HEK293 (cell line): ENCODE measurements at regions not wholly inside any gene's neighbourhood (a gene's known extent, or its start where the extent isn't known, plus 50 kb on each side); places are given as distances from the start of the nearest gene placed in this dataset.

ENCODE experiments used
- CTCF ChIA-PET: fragments of 350-600 bp; formaldehyde crosslinking; extraction: SDS; loops from one replicate; lab custom pipeline; 2021; ENCODE audit warnings: antibody characterized with exemption; lab: Yijun Ruan, JAX
- POLR2A ChIA-PET: fragments of 300-600 bp; formaldehyde crosslinking; extraction: SDS; loops from one replicate; lab custom pipeline; 2020; ENCODE audit warnings: antibody characterized with exemption, inconsistent platforms; lab: Yijun Ruan, JAX
- H3K27ac ChIP-seq: fragments of 200-500 bp; sonication (Bioruptor generic); 2 replicates; pipeline ENCODE4 v1.5.1; 2014; ENCODE audit warnings: low read depth, low read length, control low read depth, inconsistent platforms; ENCODE audit errors: extremely low read depth
- H3K36me3 ChIP-seq, 2 experiments: fragments of 200-500 bp in 1 of 2; sonication (Bioruptor generic) in 1 of 2; 1 replicate in 1 of 2; 2 replicates in 1 of 2; pipeline ENCODE4 v1.5.1; 2014 to 2017; ENCODE audit warnings: inconsistent platforms in 2 of 2, low read length in 2 of 2; ENCODE audit not compliant: control insufficient read depth in 2 of 2, insufficient read depth in 1 of 2
- H3K4me1 ChIP-seq: fragments of 200-500 bp; sonication (Bioruptor generic); 2 replicates; pipeline ENCODE4 v1.5.1; 2014; ENCODE audit warnings: mild to moderate bottlenecking, low read length, inconsistent platforms; ENCODE audit not compliant: control insufficient read depth, insufficient read depth
- H3K4me3 ChIP-seq: 2 replicates; pipeline ENCODE4 v1.5.1; 2011; ENCODE audit warnings: low read depth, mild to moderate bottlenecking, control low read depth, low read length, moderate library complexity
- H3K9me3 ChIP-seq: fragments of 200-500 bp; sonication (Bioruptor generic); 2 replicates; pipeline ENCODE4 v1.5.1; 2014; ENCODE audit warnings: low read depth, low read length, inconsistent platforms; ENCODE audit not compliant: control insufficient read depth, insufficient read depth
- GFI1B ChIP-seq: fragments of 450-650 bp; formaldehyde crosslinking; IDR thresholded peaks from 2 replicates; pipeline ENCODE4 v1.5.1; 2016; ENCODE audit warnings: missing biosample characterization, missing genetic modification characterization
- KLF16 ChIP-seq: fragments of 450-650 bp; formaldehyde crosslinking; IDR thresholded peaks from 2 replicates; pipeline ENCODE4 v1.5.1; 2017; ENCODE audit warnings: missing biosample characterization, missing genetic modification characterization
- MZF1 ChIP-seq: fragments of 450-650 bp; formaldehyde crosslinking; IDR thresholded peaks from 2 replicates; pipeline ENCODE4 v1.5.1; 2017; ENCODE audit warnings: missing biosample characterization, missing genetic modification characterization, borderline replicate concordance
- RBAK ChIP-seq: fragments of 450-650 bp; formaldehyde crosslinking; IDR thresholded peaks from 2 replicates; pipeline ENCODE4 v1.5.1; 2016; ENCODE audit warnings: missing biosample characterization, missing genetic modification characterization
- ZNF114 ChIP-seq: fragments of 450-650 bp; formaldehyde crosslinking; IDR thresholded peaks from 2 replicates; pipeline ENCODE4 v1.5.0; 2017; ENCODE audit warnings: missing biosample characterization, missing genetic modification characterization
- ZNF157 ChIP-seq: fragments of 450-650 bp; formaldehyde crosslinking; IDR thresholded peaks from 2 replicates; pipeline ENCODE4 v1.5.1; 2016; ENCODE audit warnings: missing biosample characterization, missing genetic modification characterization
- ZNF169 ChIP-seq: fragments of 450-650 bp; formaldehyde crosslinking; IDR thresholded peaks from 2 replicates; pipeline ENCODE4 v1.5.1; 2016; ENCODE audit warnings: missing biosample characterization, missing genetic modification characterization
- ZNF174 ChIP-seq: fragments of 450-650 bp; formaldehyde crosslinking; IDR thresholded peaks from 2 replicates; pipeline ENCODE4 v1.5.0; 2017; ENCODE audit warnings: missing biosample characterization, mild to moderate bottlenecking, missing genetic modification characterization
- ZNF2 ChIP-seq: fragments of 450-650 bp; formaldehyde crosslinking; IDR thresholded peaks from 2 replicates; pipeline ENCODE4 v1.5.1; 2016; ENCODE audit warnings: missing biosample characterization, missing genetic modification characterization
- ZNF221 ChIP-seq: fragments of 450-650 bp; formaldehyde crosslinking; IDR thresholded peaks from 2 replicates; pipeline ENCODE4 v1.5.1; 2017; ENCODE audit warnings: missing biosample characterization, missing genetic modification characterization, borderline replicate concordance
- ZNF292 ChIP-seq: fragments of 450-650 bp; formaldehyde crosslinking; IDR thresholded peaks from 2 replicates; pipeline ENCODE4 v1.5.1; 2016; ENCODE audit warnings: low read depth, missing biosample characterization, missing genetic modification characterization, borderline replicate concordance
- ZNF324 ChIP-seq: fragments of 450-650 bp; formaldehyde crosslinking; IDR thresholded peaks from 2 replicates; pipeline ENCODE4 v1.5.1; 2016; ENCODE audit warnings: missing biosample characterization, missing genetic modification characterization
- ZNF350 ChIP-seq: fragments of 450-650 bp; formaldehyde crosslinking; IDR thresholded peaks from 2 replicates; pipeline ENCODE4 v1.5.0; 2017; ENCODE audit warnings: missing biosample characterization, mild to moderate bottlenecking, missing genetic modification characterization
- ZNF391 ChIP-seq: fragments of 450-650 bp; formaldehyde crosslinking; IDR thresholded peaks from 2 replicates; pipeline ENCODE4 v1.5.1; 2016; ENCODE audit warnings: low read depth, missing biosample characterization, missing genetic modification characterization, borderline replicate concordance
- ZNF423 ChIP-seq: fragments of 450-650 bp; formaldehyde crosslinking; IDR thresholded peaks from 2 replicates; pipeline ENCODE4 v1.5.1; 2016; ENCODE audit warnings: missing biosample characterization, missing genetic modification characterization
- ZNF549 ChIP-seq: fragments of 450-650 bp; IDR thresholded peaks from 2 replicates; pipeline ENCODE4 v1.5.1; 2018; ENCODE audit warnings: missing biosample characterization, missing genetic modification characterization, mild to moderate bottlenecking, inconsistent platforms, moderate library complexity
- ZNF561 ChIP-seq: fragments of 450-650 bp; IDR thresholded peaks from 2 replicates; pipeline ENCODE4 v1.5.1; 2018; ENCODE audit warnings: missing biosample characterization, missing genetic modification characterization, borderline replicate concordance
- ZNF623 ChIP-seq: fragments of 450-650 bp; formaldehyde crosslinking; IDR thresholded peaks from 2 replicates; pipeline ENCODE4 v1.5.1; 2016; ENCODE audit warnings: missing biosample characterization, missing genetic modification characterization
- ZNF664 ChIP-seq: fragments of 450-650 bp; formaldehyde crosslinking; IDR thresholded peaks from 2 replicates; pipeline ENCODE4 v1.5.1; 2016; ENCODE audit warnings: missing biosample characterization, missing genetic modification characterization
- TF ChIP-seq, protein P1 (sequence below): sonication (generic); formaldehyde crosslinking; IDR thresholded peaks from 2 replicates; pipeline ENCODE4 v1.8.1; 2022; ENCODE audit warnings: mild to moderate bottlenecking, moderate library complexity, missing genetic modification reagents

DNA sequence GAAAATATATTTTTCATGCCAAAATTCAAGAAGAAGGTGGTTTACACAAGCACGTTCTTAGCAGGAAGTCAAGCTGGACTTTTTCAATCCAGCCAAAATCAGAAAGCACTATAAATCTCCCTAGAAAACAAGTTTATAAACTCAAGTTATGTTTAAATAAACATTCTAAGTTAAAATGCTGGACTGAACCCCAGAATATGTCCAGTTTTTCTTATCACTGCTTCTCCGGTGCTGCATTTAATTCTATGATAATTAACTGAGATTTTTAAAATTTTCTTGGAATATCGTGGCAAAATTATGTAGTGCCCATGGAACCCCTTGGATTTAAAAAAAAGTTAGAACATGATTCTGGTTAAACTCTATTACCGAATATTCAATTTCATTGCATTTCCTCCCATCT, 218.2 kb upstream of the MDFIC2 start:
- Histone ChIP-seq H3K27ac (no peak overlapping the region), H3K4me3 (no peak overlapping the region), H3K36me3 (no peaks in the 10 kb centered on the region), H3K9me3 (no peaks in the 10 kb centered on the region), H3K4me1 (no peaks in the 10 kb centered on the region)
- ChIA-PET POLR2A (no interaction called here), CTCF (interaction anchor here (0.5 kb wide), 2 partner anchors 533 to 675 kb away, joined by 3 to 4 read pairs; no protein-coding TSS in a partner anchor)
- TF ChIP-seq ZNF423 (tag by site-specific recombination) (no peak), ZNF157 (tag by site-specific recombination) (no peak), ZNF2 (no peak), MZF1 (no peak), ZNF664 (tag by site-specific recombination) (no peak), ZNF623 (tag by site-specific recombination) (no peak), RBAK (tag by site-specific recombination) (no peak), ZNF324 (tag by site-specific recombination) (no peak), ZNF561 (tag by site-specific recombination) (no peak), KLF16 (tag by site-specific recombination) (no peak), ZNF350 (tag by site-specific recombination) (no peak), ZNF549 (tag by site-specific recombination) (no peak)
- TF ChIP-seq, protein P1, sequence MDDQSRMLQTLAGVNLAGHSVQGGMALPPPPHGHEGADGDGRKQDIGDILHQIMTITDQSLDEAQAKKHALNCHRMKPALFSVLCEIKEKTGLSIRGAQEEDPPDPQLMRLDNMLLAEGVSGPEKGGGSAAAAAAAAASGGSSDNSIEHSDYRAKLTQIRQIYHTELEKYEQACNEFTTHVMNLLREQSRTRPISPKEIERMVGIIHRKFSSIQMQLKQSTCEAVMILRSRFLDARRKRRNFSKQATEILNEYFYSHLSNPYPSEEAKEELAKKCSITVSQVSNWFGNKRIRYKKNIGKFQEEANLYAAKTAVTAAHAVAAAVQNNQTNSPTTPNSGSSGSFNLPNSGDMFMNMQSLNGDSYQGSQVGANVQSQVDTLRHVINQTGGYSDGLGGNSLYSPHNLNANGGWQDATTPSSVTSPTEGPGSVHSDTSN = no peak

DNA sequence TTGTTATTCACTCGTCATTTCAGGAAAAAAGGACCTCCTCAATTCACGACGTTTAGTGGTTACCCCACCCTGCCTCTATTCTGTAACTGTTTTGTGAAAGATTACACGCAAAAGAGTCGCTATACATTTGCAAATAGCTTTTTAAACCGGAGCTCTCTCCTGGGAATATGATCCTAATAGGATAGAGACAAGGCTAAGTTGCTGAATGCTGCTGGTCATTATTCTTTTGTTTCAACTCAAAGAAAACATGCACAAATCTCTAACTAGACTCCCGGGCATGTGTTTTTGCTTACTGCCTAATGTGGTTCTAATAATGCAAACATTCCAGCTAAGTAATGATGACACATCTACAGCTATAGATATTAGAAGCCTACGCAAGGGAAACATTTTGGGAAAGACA, 214.6 kb upstream of the MDFIC2 start:
- no peak overlapping the region for H3K4me3 ChIP-seq
- CTCF ChIA-PET = no interaction called here
- no peak for TF ChIP-seq ZNF174 (tag by site-specific recombination)
- no peak for TF ChIP-seq GFI1B (tag by site-specific recombination)
- TF ChIP-seq ZNF391 (tag by site-specific recombination) = no peak
- no peak for TF ChIP-seq ZNF292 (tag by site-specific recombination)
- no peak for TF ChIP-seq ZNF2
- no peak for TF ChIP-seq ZNF114
- POLR2A ChIA-PET = no interaction called here
- H3K27ac ChIP-seq = no peak overlapping the region
- H3K9me3 ChIP-seq = no peaks in the 10 kb centered on the region
- no peaks in the 10 kb centered on the region for H3K4me1 ChIP-seq
- no peaks in the 10 kb centered on the region for H3K36me3 ChIP-seq

DNA sequence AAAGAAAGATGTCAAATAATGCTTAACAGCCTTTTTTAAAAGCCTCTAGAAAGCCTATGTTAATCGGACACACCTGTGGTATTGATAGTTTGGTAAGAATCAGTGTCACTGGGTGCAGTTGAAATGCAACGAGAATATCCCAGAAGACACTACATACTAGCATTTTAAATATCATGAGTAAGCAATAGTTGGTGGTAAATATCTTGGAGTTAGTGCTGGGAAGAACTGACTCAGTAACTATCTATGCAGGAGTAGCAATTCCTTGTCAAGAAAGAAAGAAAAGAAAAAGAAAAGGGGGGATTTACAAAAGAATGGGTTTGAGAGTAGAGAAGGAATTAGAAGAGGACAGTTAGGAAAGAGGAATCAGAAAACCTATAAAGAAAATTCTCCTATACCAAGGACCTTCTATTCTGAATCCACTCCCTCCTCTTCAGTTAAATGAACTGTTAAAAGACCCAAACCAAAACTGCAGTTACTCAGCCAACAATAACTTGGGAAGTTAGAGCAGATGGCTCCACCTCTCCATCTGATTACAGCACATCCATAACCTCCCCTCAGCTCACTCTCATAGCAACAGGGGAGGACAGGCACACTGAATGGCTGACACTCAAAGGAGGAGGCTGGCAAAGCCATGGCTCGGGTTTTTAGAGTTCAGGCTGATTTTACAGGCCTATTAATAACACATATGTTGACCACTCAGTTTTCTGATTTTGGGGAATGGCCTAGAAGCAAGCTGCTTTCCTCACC, 207.6 kb upstream of the MDFIC2 start:
- Histone ChIP-seq H3K4me3 (no peak overlapping the region), H3K9me3 (no peaks in the 10 kb centered on the region), H3K36me3 (no peaks in the 10 kb centered on the region), H3K27ac (no peak overlapping the region), H3K4me1 (no peaks in the 10 kb centered on the region)
- ChIA-PET CTCF (no interaction called here), POLR2A (no interaction called here)
- no peak for TF ChIP-seq ZNF169 (tag by site-specific recombination)
- no peak for TF ChIP-seq ZNF221 (tag by site-specific recombination)
